Left hindlimb (tissue), 1 donor: ENCODE measurements at regions not wholly inside any gene's neighbourhood (a gene's known extent, or its start where the extent isn't known, plus 50 kb on each side); places are given as distances from the start of the nearest gene placed in this dataset.
"Not testable (repeated sequence)": the region's sequence is repeated elsewhere in the genome, so short reads cannot be mapped to it uniquely, and the experiment has no call there.

Experiments used
- DNase-seq: peaks from one replicate; pipeline ENCODE4 v3.0.0-alpha.2; 2018

DNA sequence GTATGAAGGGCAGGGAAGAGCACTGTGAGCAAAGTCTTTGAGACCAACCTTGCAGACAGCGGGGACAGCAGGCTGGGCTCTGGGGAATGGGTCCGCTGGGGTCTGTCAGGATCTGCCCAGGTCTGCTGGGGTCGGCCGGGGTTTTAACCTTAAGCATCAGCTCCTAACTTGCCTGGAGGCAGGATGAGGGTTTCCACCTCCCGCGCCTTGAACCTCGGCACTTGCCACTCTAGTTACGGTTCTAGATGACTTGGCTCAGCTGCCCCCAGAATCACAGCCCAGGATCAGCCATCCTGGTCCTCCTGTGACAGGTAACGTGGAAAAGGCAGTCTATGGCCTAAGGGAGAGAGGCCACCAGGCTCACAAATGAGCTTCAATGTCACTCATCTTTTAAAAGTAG is 50.4 kb upstream of the CACUL1 start:
- no peak for DNase-seq

DNA sequence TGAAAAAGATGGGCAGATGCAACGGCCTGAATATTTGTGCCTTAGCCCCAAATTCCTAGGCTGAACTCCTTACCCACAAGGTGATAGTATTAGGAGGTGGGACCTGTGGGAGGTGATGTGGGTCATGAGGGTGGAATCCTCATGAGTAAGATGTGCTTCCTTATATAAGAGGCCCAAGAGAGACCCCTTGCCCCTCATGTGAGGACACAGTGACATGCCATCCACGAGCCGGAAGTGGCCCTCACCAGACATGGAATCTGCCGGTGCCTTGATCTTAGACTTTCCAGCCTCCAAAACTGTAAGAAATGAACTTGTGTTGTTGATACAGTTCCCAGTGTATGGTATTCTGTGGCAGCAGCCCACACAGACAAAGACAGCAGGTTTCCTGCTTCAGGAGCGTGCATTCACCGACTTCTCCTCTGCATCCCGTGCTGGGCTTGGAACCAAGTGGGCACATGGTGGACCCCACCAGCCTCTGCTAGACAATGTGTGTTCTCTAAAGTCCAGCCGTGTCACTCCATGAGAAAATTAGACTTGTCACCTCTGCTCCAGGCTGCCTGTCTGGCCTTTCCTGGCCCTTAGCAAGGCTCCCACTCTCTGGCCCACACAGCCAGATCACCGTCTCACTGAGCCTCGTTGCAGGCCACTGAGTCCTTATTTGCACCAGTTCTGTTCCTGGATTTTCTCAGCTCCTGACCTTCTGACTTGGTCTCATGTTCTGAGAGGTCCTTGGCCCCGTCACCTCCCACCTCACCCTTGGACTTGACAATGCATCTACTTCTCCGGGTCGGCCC is 52.9 kb upstream of the CACUL1 start:
- no peak for DNase-seq

DNA sequence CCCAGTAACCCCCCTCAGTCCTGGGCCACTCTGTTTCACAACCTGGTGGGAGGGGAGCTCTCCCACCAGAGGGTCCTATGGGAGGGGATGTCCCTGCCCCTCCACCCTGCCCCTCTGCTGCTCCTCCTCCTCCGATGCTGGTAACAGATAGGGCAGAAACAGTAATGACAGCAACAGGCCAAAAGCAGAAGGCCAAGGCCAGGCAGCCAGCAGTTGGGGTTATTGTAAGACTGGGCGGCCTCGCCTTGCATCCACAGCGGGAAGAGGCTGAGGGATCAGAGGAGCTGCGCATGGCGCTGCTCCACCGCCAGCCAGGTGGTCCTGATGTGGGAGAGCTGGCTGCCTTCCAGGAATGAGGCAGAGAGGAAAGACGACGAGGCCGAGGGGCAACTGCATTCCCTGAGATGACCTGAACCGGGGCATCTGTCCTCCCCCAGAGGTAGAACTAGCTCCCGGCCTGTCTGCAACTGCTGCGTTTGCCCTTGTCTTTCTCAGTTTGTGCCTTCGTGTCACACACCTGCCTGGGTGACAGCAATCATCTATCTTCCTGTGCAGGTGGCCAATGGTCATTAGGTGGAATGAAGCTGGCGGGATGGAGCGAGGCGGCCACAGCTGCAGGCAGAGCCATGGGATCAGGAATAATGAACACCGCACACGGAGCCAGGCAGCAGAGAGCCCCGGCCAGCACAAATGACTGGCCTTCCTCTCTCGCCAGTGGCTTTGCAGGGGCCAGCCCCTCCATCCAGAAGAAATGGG is 54.0 kb upstream of the CACUL1 start:
- DNase-seq, result no peak

DNA sequence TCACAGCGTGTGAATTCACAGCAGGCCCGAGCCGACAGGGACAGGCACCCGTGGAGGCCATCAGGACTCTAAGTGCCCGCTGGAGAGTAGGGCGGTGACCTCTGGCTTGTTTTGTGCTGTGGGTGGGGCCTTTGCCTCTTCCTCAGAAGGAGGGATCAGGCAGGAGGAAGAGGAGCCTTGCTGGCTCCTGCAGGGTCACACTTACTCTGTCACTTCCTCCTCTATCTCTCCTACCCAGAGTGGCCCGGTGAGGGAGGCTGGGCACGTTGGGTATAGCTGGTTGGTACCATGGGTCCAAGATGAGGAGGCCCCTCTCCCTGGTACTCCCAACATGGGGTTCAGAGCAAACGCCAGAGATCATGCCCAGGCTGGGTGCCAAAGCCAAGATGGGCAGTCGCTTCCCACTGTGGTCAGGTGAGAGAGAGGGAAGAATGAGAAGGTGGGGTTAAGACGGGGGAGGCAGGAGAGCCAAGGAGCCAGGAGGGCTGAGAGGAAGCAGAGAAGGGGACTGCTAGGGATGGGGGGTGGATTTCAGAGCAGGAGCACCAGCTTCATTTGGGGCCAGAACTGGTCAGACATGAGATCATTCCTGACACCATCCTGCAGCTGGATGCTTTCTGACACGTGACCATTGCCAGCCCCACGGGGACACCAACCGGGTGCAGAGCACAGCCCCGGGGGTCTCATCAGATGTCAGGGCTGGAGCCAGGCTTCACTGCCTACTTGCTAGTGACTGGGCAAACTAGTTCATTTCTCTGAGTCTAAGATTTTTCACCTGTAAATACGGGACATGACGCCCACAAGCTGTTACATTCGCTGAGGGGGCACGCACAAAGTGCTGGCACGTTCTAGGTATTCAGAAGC is 54.8 kb upstream of the CACUL1 start:
- no peak for DNase-seq

DNA sequence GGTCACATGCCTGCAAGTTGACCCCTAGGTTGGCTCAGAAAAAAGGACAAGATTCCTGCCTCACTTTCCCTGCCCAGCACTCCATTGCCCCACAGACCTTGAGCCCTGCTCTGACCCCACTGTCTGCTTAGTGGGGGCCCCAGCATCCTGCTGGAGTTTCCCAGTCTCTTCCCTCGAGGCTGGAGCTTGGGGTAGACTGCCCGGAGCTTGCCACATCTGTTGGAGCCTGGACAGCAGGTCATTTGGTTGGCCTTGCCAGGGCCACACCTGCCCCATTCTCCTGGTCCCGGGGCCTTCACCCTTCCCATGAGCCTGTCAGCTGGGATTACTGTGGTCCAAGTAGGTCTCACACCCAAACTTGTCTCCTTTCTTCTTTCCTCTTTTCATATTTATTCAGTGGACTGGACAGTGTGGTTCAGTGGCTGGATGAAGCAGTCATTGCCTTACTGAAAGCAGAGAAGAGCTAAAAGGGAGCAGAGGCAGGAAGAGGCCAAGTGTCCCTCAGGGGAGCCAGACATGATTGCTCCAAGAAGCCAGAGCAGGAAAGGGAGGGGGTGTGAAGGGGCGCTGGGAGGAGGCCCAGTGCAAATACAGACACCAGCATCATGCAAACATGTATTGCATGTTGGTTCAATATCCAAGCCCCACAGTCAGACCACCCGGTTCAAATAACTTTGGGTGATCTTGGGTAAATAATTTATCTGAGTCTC is 56.2 kb upstream of the CACUL1 start:
- DNase-seq, result no peak

DNA sequence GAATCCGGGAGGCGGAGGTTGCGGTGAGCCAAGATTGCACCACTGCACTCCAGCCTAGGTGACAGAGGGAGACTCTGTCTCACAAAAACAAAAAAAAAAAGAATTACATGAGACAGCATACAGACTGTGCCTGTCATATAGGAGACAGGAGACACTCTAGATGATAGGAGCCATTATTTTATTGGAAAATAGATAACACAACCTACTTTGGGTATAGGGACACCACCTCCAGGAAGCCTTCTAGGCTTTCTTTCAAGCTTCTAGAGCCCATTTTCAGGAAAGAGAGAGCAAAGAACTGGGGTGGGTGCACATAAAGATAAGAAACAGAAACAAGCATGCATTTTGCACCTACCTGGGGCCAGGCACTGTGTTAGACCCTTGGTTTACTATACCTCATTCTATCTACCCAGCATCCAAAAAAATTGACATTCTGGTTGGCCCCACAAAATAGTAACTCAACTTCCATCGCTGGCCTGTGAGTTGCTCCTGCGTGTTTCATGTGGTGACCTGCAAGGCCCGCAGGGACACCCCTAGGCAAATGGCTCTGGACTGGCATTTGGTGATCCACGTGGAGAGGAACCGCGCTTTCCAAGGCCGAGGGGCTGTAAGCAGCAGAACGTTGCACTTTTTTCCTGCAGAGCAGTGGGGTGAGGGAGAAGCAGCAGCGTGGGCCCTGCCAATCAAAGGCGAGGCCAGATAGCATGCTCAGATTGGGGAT is 57.1 kb upstream of the CACUL1 start:
- no peak for DNase-seq

DNA sequence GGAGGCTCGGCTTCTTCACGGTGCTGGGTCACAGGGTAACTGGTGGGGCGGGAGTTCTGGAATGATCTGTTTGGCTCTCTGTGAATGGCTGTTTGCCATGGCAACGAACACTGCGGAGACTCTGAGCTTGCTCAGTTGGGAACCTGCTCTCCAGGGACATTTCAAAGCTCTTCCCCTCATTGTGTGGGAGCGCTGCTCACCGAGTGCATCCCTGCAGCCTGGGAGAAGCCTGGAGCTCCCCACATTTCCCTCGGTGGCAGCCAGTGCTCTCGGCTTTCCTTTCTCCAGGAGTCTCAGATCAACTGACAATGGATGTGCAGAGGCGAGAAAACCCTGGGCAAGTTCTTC is 57.6 kb upstream of the CACUL1 start:
- no peak for DNase-seq

DNA sequence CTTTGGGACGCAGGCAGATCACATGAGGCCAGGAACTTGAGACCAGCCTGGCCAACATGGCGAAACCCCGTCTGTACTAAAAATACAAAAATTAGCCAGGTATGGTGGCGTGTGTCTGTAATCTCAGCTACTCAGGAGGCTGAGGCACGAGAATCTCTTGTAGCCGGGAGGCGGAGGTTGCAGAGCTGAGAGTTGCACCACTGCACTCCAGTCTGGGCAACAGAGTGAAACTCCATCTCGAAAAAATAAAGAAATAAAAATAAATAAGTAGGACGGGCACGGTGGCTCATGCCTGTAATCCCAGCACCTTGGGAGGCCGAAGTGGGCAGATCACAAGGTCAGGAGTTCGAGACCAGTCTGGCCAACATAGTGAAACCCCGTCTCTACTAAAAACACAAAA is 58.2 kb upstream of the CACUL1 start:
- not testable (repeated sequence) for DNase-seq

DNA sequence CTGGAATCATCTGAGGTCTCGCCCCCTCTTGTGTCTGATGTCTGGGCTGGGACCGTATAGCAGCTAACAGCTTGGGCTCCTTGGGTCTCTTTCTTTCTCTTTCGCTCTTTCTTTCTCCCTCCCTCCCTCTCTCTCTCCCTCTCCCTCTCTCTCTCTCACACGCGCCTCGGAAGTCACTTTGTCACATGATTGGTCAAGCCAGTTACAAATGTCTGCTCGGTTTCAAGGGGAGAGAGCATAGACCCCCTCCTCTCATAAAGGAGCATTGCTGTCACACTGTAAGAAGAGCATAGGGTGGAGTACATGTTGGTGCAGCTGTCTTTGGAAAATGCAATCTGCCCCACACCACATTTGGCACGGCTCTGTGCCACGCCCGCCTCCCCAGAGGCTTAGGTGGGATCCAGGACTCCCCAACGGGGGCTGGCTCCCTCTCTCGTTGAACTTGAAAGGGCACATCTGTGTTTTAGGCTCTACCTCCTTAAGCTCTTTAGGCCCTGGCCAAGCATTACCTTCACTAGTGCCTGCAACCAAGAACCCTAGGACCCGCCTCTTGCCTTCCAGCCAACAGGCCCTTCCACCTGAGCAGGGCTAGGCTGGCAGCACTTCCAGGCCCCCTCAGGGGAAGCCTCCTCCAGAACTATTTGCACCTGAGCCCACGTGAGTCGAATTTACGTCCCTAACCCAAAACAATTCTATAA is 61.9 kb upstream of the CACUL1 start:
- no peak for DNase-seq

DNA sequence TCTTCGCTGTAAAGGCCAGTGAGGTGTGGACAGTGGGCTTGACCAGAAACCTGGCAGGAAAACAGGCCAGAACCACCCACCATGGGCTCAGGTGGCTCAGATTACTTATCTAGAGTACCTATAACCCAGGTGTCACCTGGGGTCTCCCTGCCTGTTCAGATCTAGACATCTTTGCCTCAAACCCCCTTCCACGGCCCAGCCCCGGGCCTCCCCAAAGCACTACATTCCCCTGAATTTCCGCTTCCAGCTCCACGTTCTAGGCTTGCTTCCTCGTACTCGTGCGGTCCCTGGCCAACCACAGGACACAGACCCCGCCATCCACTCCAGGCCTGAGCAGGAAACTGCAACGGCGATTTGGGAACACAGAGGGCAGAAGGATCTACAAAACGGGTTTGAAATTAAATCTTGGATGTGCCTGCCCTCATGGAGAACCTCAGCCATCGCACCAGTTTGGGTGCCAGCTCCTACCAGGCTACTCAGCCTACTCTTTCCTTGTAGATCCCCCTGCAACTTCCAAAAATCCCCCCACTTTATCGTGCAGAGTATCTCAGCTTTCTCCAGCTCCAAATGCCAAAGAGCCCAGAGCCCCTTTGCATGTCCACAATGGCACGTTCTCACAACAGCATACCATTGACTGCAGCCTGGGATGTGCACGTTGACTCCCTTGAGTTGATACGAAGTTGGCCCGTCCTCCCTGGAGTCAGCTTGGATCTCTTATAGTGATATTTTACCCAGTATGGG is 62.7 kb upstream of the CACUL1 start:
- DNase-seq, result no peak

DNA sequence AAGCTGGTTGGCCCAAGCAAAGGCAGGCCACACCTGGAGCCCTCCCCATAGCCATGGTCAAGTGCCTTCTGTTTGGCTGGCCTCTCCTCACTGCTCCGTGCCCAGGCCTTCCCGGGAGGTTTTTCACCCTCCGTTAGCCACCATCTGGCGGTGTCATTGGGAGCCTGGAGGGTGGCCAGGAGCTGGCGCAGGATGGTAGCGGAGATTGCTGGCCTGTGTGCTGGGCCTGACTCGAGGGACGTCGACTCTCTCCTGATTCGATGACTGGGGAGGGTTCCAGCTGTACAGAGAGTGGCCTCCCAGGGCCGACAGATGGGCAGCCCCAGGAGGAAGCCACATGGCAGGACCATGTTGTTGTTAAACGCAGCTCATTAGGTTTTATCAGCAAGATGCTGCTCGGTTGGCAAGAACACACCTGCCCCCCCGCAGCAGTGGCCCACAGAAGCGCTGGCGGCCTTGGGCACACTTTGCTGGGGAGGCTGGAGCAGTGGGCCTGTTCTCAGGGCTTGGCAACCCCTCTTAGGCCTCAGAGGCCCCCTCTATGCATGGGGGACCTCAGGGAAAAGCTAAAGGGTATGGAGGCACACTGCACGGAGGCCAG is 64.0 kb upstream of the CACUL1 start:
- no peak for DNase-seq

DNA sequence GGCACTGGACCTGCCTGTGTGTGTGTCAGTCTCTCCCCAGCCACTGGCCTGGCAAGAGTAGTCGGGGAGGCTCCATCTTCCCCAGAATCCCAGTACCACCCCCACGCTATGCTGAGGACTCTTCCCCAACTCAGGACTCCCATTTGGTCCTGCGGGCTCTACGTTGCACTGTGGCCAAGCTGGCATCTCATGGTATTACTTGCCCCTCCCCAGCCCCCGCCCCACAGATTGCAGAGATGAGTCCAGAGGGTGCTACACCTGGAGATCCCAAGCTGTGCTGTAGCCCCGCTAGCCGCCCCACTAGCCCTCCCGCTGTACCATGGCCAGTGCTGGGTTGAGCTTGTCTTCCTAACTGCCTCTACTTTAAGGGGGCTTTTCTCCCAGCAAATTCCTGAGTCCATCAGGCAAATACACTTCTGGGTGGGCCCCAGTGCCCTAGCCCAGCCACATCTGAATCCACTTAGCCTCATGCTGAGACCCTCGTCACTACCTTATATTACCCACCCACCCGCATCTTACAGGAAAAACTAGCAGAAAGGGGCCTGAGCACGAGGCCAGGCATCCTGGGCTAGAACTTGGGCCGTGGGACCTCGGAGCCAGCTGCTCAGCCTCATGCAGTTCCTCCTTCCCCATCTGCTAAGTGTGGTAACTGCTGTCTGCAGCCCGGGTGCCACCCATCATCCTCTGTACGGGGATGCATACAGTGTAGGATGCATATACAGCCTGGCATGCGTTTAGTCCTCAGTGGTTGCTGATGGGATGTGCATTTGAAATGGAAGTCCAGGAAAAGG is 65.8 kb upstream of the CACUL1 start:
- DNase-seq, result no peak

DNA sequence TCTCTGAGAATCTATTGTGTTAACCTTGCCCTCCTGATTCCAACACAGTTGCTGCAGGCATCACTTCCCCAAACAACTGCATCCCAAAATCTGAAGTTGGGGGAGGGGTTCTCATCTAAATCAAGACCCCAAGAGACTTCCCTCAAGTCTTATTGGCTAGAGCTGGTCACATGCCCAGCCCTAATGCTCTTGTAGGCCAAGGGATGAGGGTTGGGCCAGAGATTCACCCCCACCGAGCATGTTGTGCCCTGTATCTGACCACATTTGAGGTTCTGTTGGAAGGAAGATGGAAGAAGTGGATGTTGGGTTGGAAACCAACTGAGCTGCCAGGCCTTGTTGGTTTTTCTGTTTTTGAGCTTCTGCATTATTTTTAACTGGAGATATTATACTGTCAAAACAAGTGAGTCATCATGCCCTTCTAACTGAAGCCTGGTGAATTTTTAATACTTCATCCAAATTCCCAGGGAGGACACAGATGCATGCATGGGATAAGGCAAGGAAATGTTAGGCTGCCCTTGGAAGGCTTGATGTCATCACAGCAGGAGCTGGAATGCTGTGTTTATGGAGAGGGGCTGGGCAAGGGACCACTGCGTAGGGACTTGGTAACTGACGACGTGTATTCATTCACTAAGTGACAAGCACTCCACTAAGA is 68.6 kb upstream of the CACUL1 start:
- no peak for DNase-seq

DNA sequence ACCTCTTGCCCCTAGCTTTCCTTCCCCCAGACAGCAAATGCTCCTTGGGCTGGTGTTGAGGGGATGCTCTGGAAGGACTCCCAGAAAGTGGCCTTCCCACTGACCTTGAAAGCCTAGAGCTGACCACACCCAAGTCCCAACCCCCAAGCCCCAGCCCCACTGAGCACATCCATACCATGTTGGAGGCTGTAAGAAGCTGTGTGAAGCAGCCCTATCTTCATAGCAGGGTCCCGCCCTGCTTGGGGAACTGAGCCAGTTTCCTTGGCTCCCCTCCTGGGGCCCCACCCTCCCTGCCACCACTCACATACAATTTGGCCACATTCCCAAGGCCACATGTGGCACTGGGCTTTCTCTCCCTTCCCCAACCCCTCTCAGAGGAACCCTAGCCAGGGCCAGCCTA is 72.3 kb upstream of the CACUL1 start:
- DNase-seq, result no peak

DNA sequence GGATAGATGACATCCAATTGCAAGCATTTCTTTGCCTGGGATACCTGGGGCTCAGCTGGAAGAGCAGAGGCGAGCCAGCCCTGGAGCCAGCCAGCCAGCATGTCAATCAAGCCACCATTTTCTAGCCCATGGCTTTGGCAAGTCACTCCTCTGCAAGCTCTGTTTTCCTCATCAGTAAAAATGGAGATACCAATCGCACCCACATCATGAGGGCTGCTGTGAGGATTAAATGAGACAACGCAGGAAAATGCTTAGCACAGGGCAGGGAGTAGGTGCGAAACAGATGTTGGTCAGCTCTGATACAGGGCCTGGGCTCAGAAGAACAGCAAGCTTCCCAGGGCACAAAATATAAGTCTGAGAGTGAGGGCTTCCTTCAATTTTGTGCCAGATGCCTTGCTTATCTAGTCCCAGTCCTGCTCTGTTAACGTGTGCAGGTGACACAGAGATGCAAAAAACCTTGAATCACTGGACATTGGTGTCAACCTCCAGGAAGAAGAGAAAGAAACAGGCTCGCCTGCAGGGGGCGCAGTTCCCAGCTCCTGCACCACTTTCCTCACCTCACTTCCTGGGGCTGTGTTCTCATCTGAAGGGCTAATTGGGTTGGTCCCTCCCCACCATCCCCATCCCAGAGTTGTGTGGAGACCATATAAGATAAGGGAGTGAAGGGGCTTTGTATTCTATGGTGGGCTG is 72.8 kb upstream of the CACUL1 start:
- DNase-seq, result no peak

DNA sequence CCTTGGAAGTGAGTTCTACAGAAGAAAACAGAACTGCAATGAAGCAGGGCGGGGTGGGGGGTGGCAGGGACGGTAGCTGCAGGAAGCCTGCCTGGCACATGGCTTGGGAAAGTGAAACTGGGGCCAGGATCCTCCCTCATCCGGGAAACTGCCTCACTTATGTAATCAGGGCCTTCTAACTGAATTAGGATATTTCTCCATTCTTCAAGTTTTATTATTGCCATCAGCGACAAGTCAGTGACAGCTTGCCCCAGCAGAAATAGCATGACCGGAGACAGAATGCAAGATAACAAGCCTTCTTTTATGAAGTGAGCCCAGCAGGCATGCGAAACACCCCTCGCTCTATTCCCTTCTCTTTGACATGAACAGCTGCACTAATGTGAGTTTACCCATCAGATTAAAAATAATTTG is 77.5 kb upstream of the CACUL1 start:
- no peak for DNase-seq

DNA sequence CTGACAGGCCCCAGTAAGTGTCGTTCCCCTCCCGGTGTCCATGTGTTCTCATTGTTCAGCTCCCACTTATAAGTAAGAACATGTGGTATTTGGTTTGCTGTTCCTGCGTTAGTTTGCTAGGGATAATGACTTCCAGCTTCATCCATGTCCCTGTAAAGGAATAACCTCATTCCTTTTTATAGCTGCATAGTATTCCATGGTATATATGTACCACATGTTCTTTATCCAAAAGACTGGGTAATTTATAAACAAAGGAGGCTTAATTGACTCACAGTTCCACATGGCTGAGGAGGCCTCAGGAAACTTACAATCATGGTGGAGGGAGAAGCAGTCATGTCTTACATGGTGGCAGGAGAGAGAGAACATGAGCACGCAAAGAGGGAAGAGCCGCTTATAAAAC is 79.6 kb upstream of the CACUL1 start:
- not testable (repeated sequence) for DNase-seq

DNA sequence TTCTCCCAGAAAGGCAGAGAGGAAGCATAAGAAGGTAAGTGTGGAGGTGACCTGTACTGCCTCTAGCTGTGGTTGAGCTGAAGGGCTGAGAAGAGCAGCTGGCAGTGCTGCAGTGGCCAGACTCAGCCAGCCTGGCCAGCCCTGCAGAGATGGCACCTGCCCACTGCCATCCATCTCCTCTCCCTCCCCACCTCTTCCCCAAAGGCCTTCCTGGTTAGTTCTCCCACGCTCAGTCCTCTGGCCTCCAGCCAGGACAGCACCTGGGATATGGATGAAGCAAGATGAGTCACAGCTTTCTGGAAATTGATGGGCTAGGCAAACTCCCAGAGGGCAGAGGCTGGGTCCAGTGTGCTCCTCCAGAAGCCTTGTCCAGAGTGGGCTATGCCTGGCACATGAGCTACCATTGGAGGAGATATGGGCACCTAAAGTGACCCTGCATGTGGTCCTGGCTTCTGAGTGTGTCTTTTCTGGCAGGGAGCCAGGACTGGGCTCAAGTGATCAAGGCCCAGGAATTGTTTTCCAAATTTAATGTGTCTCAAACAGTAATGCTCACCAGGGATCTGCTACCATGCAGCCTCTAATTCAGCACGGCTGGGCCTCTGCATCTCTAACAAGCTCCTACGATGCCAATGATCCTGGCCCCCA is 81.0 kb upstream of the CACUL1 start:
- no peak for DNase-seq
